ENCODE measurements at regions not wholly inside any gene's neighbourhood (a gene's known extent, or its start where the extent isn't known, plus 50 kb on each side); places are given as distances from the start of the nearest gene placed in this dataset.
"Not testable (repeated sequence)": the region's sequence is repeated elsewhere in the genome, so short reads cannot be mapped to it uniquely, and the experiment has no call there.

DNA sequence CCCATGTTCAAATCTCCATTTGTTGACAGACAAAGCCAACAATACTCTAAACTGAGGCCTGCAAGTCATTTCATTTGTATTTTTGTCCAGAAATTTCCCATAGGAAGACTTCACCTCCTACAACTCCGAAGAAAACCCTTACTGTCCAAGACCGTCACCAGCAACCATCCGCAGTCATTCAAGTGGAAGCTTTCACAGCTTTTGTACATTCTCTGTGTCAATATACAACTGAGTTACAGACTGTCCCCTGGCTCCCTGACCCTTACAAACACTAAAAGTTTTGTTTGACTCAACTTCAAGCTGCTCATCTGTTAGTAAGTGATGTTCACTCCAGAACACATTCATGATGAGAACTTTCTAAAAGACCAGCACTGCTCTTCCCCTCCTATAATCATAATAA, 210.1 kb downstream of the DEPDC1B start:
- Mint-ChIP-seq H3K4me1 (no peaks in the 10 kb centered on the region), H3K36me3 (ENCODE audit: low read depth) (no peaks in the 10 kb centered on the region), H3K27ac (no peak overlapping the region), H3K9me3 (peaks cover 3% of the 10 kb centered on the region), H3K4me3 (no peak overlapping the region), H3K27me3 (no peaks in the 10 kb centered on the region)
- POLR2A ChIA-PET: no interaction called here
- CTCF ChIA-PET: no interaction called here
- DNase-seq: no peak

DNA sequence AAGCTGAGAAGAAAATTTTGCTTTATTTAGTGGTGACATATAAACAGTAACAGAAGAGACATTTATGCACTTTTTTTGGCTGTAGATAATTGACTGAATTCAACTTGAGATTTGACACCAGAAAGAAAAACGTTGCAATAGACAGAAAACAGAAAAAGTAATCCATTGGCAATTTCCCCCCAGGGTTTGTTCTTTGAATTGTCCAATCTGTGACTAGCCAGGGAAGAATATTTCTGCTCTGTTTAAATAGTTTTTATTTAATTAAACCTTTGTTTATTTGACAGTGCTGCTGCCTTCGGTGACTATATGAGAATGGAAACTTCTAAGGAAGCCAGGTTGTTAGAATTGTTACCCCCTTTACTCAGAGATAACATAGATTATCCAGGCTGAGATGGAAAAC, 210.6 kb downstream of the DEPDC1B start:
- Mint-ChIP-seq H3K4me3 (no peak overlapping the region), H3K9me3 (peaks cover 3% of the 10 kb centered on the region), H3K36me3 (ENCODE audit: low read depth) (no peaks in the 10 kb centered on the region), H3K4me1 (no peaks in the 10 kb centered on the region), H3K27ac (no peak overlapping the region), H3K27me3 (no peaks in the 10 kb centered on the region)
- no peak for DNase-seq
- POLR2A ChIA-PET: no interaction called here
- CTCF ChIA-PET: no interaction called here

DNA sequence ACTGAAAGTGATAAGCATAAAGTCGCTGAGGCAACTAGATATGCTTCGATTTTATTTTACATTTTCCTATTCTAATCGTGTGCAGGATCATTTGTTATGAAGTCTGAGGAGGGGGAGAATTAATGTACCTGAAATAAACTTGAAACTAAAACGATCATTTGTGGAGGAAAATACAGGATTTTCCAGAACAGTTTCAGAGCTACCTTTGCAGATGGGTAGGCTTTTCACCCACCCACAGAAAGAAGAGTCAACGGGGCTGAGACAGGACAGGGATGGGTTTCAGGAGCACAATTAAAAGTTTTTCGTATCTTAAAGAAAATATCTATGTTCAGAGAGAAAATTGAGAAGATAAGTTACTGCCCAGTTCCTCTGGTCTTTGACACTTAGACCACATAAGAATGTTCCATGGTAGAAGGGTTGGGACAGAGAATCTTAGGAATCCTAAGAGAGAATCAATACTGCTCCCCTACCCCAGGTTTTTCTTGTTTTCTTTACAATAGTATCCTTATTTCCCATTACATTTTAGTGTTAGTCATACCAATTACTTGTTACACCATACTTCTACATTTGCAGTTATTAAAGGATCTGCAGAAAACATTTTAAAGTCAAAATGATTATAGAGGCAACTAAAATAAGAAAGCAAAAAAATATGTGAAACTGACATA, 211.4 kb downstream of the DEPDC1B start:
- ChIA-PET POLR2A (no interaction called here), CTCF (no interaction called here)
- no peaks in the 10 kb centered on the region for H3K27me3 Mint-ChIP-seq
- no peak for DNase-seq
- H3K36me3 Mint-ChIP-seq (ENCODE audit: low read depth): no peaks in the 10 kb centered on the region
- H3K9me3 Mint-ChIP-seq: peaks cover 3% of the 10 kb centered on the region
- H3K4me1 Mint-ChIP-seq: no peaks in the 10 kb centered on the region
- H3K27ac Mint-ChIP-seq: no peak overlapping the region
- no peak overlapping the region for H3K4me3 Mint-ChIP-seq

DNA sequence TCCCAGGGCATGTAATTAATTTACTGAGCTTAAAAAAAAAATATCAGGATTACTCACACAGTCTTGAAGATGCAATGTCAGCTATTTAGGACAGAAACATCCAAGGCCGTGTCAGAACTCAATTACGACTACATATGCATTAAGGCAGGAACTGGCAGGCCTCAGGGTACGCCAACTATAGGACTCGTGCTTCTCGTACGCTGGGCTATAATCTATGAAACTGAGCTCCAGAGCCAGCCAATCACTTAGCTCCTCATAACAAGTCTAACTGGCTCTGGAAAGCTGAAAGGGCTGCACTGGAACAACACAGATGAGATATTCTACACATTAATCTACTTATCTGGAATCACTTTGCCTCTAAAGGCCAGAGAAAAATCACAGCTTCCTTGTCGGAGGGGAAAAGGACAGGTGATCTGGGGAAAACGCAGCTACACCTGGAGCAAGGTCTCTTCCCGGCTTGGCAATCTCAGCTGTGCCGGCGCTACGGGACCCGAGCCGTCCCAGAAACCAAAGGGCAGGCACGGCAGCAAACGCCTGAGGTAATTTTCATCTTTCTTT, 212.0 kb downstream of the DEPDC1B start:
- no peak overlapping the region for H3K27ac Mint-ChIP-seq
- H3K4me3 Mint-ChIP-seq: no peak overlapping the region
- ChIA-PET CTCF (no interaction called here), POLR2A (no interaction called here)
- peaks cover 2% of the 10 kb centered on the region for H3K9me3 Mint-ChIP-seq
- H3K36me3 Mint-ChIP-seq (ENCODE audit: low read depth): no peaks in the 10 kb centered on the region
- no peaks in the 10 kb centered on the region for H3K4me1 Mint-ChIP-seq
- DNase-seq: no peak
- H3K27me3 Mint-ChIP-seq: no peaks in the 10 kb centered on the region

DNA sequence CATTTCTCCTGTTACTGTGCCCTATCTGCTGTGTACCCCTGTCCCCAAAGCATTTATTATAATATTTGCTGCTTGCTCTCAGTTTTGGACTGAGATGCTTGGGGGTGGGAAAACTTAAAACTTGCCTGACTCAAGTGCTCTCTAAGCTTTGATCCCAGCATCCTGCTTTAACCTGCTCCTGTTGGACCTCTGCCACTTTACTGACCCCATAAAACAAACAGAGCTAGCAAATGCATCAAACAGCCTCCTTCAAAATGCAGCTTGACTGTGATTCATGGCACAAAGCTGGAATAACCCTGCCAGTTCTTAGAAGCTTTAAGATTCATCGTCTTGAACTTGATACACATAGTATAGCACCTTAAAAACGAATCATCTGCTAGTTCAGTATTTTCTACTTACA, 212.5 kb downstream of the DEPDC1B start:
- CTCF ChIA-PET: no interaction called here
- Mint-ChIP-seq H3K27me3 (no peaks in the 10 kb centered on the region), H3K4me3 (no peak overlapping the region), H3K36me3 (ENCODE audit: low read depth) (no peaks in the 10 kb centered on the region), H3K4me1 (no peaks in the 10 kb centered on the region), H3K27ac (no peak overlapping the region), H3K9me3 (no peaks in the 10 kb centered on the region)
- POLR2A ChIA-PET: no interaction called here
- no peak for DNase-seq

DNA sequence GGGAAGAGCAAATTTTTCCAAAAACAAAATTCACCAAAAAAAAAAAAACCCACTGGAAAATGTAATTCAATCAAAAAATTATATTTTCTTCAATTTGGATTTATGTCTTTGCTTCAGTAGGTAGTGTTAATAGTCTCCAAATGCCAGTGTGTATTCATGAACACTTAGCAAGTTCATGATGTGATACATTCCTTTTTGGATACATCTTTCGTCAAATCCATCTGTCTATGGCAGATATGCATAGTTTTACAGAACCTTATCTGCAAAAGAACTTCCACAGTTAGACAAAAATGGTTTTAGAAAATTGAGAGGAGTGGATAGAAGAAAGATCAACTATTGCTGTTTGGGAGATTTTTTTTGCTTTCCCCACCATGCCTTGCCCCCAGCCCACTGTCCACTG, 214.6 kb downstream of the DEPDC1B start:
- no peak for DNase-seq
- Mint-ChIP-seq H3K27ac (no peak overlapping the region), H3K36me3 (ENCODE audit: low read depth) (no peaks in the 10 kb centered on the region), H3K4me3 (no peak overlapping the region), H3K27me3 (no peaks in the 10 kb centered on the region), H3K4me1 (no peaks in the 10 kb centered on the region), H3K9me3 (no peaks in the 10 kb centered on the region)
- POLR2A ChIA-PET: no interaction called here
- CTCF ChIA-PET: no interaction called here

DNA sequence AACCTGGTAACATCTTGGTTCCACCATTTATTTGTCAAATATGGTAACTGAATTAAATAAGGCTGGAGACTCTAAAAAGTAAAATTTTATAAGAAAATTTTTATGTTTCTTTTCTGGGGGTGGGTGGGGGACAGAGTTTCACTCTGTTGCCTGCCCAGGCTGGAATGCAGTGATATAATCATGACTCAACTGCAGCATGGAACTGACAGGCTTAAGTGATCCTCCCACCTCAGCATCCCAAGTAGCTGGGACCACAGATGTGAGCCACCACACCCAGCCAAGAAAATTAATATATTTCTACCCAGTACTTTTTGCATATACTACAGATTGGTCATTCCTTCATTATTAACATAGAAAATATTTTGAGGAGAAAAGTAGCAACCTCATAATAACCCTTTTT, 216.9 kb downstream of the DEPDC1B start:
- H3K4me1 Mint-ChIP-seq: no peaks in the 10 kb centered on the region
- H3K9me3 Mint-ChIP-seq: peaks cover 2% of the 10 kb centered on the region
- no peak overlapping the region for H3K4me3 Mint-ChIP-seq
- H3K27ac Mint-ChIP-seq: no peak overlapping the region
- ChIA-PET POLR2A (no interaction called here), CTCF (no interaction called here)
- DNase-seq: no peak
- no peaks in the 10 kb centered on the region for H3K27me3 Mint-ChIP-seq
- H3K36me3 Mint-ChIP-seq (ENCODE audit: low read depth): no peaks in the 10 kb centered on the region

DNA sequence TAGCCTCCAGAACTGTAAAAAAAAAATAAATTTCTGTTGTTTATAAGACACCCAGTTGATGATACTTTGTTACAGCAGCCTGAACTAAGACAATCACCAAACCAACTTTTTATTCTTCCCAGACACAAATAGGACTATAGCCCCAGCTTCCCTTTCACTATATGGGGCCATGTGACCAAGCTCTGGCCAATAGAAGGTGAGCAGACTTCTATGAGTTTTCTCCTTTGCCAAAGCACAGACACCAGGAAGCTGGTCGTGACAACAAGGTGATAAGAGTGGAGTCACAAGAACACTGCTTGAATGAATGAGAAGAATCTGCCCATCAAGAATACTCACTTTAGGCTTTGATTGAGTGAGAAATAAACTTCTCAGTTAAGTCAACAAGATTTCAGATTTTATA, 217.7 kb downstream of the DEPDC1B start:
- Mint-ChIP-seq H3K36me3 (ENCODE audit: low read depth) (no peaks in the 10 kb centered on the region), H3K9me3 (peaks cover 2% of the 10 kb centered on the region), H3K27me3 (no peaks in the 10 kb centered on the region), H3K27ac (no peak overlapping the region), H3K4me1 (no peaks in the 10 kb centered on the region), H3K4me3 (no peak overlapping the region)
- POLR2A ChIA-PET: no interaction called here
- no peak for DNase-seq
- CTCF ChIA-PET: no interaction called here

DNA sequence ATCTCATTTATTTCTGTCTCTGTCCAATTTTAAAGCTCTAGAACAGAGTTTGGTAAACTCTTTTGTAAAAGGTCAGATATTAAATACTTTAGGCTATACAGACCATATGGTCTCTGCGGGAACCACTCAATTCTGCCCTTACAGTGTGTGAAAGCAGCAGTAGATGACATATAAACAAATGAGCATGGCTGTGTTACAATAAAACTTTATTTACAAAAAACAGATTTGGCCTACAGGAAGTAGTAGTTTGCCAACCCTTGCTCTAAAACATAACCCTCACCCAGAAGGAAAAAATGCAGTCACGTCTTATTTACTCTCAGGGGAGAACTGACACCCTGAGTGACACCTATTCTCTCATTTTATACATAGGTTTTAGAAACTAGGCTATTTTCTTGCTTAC, 220.4 kb downstream of the DEPDC1B start:
- H3K27ac Mint-ChIP-seq: no peak overlapping the region

DNA sequence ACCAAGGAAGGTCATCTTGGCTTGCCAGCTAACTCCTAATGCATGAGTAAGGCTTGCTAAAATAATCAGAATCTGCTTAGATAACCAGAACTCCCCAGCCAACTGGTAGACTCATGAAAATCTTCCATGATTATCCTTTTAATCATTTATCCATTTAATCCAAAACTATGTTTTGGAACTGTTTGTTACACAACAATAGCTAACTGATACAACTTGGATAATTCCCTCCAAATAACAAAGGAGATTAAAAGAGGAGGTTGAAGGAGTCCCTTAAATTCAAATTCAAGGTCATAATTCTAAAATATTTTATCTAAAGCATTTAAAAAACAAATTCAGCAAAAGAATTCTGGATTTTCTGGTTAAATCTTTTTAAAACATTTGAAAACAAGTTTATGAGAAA, 222.1 kb downstream of the DEPDC1B start:
- Mint-ChIP-seq H3K27ac (no peak overlapping the region), H3K4me1 (no peaks in the 10 kb centered on the region), H3K4me3 (no peak overlapping the region), H3K27me3 (no peaks in the 10 kb centered on the region), H3K9me3 (peaks cover 2% of the 10 kb centered on the region), H3K36me3 (ENCODE audit: low read depth) (no peaks in the 10 kb centered on the region)
- CTCF ChIA-PET: no interaction called here
- POLR2A ChIA-PET: no interaction called here
- DNase-seq: no peak

More for the DNA sequence above, 220.4 kb downstream of the DEPDC1B start:
- ChIA-PET POLR2A (no interaction called here), CTCF (no interaction called here)
- Mint-ChIP-seq H3K27me3 (no peaks in the 10 kb centered on the region), H3K4me3 (no peak overlapping the region), H3K9me3 (peaks cover 2% of the 10 kb centered on the region), H3K36me3 (ENCODE audit: low read depth) (no peaks in the 10 kb centered on the region), H3K4me1 (no peaks in the 10 kb centered on the region)
- no peak for DNase-seq

DNA sequence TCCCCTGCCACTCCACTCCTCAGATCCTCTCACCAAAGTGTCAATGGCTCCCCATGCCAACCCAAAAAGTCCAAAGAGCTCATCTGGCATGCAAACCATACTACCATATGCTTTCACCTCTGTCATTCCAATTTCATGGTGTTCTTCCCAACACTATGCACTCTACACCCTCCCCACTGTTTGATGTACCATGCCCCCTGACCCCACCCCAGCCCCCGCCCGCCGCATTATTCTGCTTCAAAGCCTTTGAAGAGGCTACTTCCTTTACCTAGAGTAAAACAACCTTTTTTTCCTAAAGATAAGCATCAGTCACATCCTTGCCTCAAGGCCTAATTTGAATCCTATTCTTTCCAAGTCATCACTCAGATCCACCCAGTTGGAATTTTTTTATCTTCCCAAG, 226.3 kb downstream of the DEPDC1B start:
- Mint-ChIP-seq H3K9me3 (peaks cover 2% of the 10 kb centered on the region), H3K36me3 (ENCODE audit: low read depth) (no peaks in the 10 kb centered on the region), H3K27me3 (no peaks in the 10 kb centered on the region), H3K4me3 (no peak overlapping the region), H3K27ac (no peak overlapping the region), H3K4me1 (no peaks in the 10 kb centered on the region)
- ChIA-PET CTCF (no interaction called here), POLR2A (no interaction called here)
- no peak for DNase-seq

DNA sequence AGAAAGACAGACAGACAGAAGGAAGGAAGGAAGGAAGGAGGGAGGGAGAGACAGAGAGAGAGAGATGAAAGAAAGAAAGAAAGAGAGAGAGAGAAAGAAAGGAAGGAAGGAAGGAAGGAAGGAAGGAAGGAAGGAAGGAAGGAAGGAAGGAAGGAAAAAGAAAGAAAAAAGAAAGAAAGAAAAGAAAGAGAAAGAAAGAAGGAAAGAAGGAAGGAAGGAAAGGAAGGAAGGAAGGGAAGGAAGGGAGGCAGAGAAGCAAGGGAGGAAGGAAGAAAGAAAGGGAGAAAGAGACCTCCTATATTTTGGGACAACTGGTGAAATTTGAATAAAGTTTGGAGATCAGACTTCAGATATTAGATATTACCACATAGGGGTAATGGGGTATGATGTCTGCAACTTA, 226.9 kb downstream of the DEPDC1B start:
- H3K27me3 Mint-ChIP-seq; H3K4me3 Mint-ChIP-seq; POLR2A ChIA-PET; CTCF ChIA-PET; H3K27ac Mint-ChIP-seq; DNase-seq; H3K9me3 Mint-ChIP-seq; H3K4me1 Mint-ChIP-seq; H3K36me3 Mint-ChIP-seq (ENCODE audit: low read depth): not testable (repeated sequence)

DNA sequence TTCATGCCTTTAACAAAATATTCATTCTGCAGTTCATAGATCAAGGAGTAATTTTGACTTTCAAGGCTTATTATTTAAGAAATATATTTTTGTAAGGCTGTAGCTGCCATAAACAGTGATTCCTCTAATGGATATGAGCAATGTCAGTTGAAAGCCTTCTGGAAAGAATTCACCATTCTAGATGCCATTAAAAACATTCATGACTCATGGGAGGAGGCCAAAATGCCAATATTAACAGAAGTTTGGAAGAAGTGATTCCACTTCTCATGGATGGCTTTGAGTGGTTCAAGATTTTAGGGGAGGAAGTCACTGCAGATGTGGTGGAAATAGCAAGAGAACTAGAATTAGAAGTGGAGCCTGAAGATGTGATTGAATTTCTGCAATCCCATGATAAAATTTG, 229.1 kb downstream of the DEPDC1B start:
- no peak overlapping the region for H3K4me3 Mint-ChIP-seq
- no peaks in the 10 kb centered on the region for H3K9me3 Mint-ChIP-seq
- DNase-seq: no peak
- CTCF ChIA-PET: no interaction called here
- H3K27ac Mint-ChIP-seq: no peak overlapping the region
- H3K4me1 Mint-ChIP-seq: no peaks in the 10 kb centered on the region
- H3K27me3 Mint-ChIP-seq: no peaks in the 10 kb centered on the region
- POLR2A ChIA-PET: no interaction called here
- no peaks in the 10 kb centered on the region for H3K36me3 Mint-ChIP-seq (ENCODE audit: low read depth)

DNA sequence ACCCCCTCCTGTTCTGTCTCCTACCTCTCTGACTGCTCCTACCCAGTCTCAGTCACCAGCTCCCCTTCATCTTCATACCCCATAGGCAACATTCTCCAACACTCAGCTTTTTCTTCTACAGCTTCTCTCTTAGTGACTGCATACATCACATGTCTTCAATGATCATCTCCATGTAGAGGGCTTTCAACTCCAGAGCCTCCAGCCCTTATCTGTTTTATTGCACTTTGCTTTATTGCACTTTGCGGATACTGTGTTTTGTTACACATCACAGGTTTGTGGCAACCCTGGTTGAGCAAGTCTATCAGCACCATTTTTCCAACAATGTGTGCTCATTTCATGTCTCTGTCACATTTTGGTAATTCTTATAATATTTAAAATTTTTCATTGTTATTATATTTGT, 230.7 kb downstream of the DEPDC1B start:
- H3K4me3 Mint-ChIP-seq: no peak overlapping the region
- ChIA-PET CTCF (no interaction called here), POLR2A (no interaction called here)
- no peaks in the 10 kb centered on the region for H3K9me3 Mint-ChIP-seq
- no peaks in the 10 kb centered on the region for H3K27me3 Mint-ChIP-seq
- H3K4me1 Mint-ChIP-seq: no peaks in the 10 kb centered on the region
- no peaks in the 10 kb centered on the region for H3K36me3 Mint-ChIP-seq (ENCODE audit: low read depth)
- no peak for DNase-seq
- H3K27ac Mint-ChIP-seq: no peak overlapping the region

All from activated CD4-positive, alpha-beta memory T cell treated with anti-CD3 and anti-CD28 coated beads, Interleukin-2, amount 10 ng/mL, durations not matched to agents 7 days and 5 days (primary cell).